ENCODE measurements at regions not wholly inside any gene's neighbourhood (a gene's known extent, or its start where the extent isn't known, plus 50 kb on each side); places are given as distances from the start of the nearest gene placed in this dataset.

DNA sequence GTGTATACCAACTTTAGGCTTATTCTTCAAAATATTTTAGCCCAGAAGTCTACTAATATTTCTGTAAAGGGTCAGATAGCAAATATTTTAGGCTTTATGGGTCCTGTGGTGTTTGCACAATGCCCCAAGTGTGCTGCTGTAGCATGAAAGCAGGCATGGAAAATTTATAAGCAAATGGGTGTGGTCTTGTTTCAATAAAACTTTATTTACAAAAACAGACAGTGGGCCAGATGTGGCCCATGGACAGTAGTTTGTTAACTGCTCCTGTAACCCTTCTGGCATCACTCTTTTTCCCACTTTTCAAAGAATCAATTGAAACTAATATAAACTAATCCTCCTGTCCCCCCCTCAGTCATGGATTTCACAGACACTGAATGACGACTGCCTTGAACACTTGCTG, 410.7 kb downstream of the SHISA9 start:
- no peaks in the 10 kb centered on the region for H4K20me1 ChIP-seq (ENCODE audit: insufficient read depth)
- ChIA-PET RAD21 (ENCODE audit: low non-redundant PET in 1 of 2, low total read pairs in 2 of 2, uncharacterized antibody in 2 of 2, unreplicated experiment in 2 of 2) (no interaction called here), POLR2A (no interaction called here), CTCF (no interaction called here)
- no peaks in the 10 kb centered on the region for H3K36me3 ChIP-seq (ENCODE audit: control insufficient read depth in 1 of 2, insufficient read depth in 2 of 2, low read length in 2 of 2)
- no TSS peak for BruUV-seq (replicated peaks)
- no peaks in the 10 kb centered on the region for H3K79me2 ChIP-seq (ENCODE audit: insufficient read depth, low read length)
- ATAC-seq (no peak), DNase-seq (ENCODE audit: low read depth, low spot score) (no peak)
- no peak overlapping the region for H3K9ac ChIP-seq (ENCODE audit: low read length)
- no peak overlapping the region for H3K4me2 ChIP-seq (ENCODE audit: low read length)
- no peaks in the 10 kb centered on the region for H3K4me1 ChIP-seq (ENCODE audit: control insufficient read depth in 1 of 2, insufficient read depth in 2 of 2, low read length in 2 of 2)
- intact Hi-C loops (cut with micrococcal nuclease): no loop called here
- H3K4me3 ChIP-seq (replicated peaks in 1 of 2; ENCODE audit: low read depth in 1 of 2, low read length in 2 of 2): no peak overlapping the region
- H3K27ac ChIP-seq (ENCODE audit: low read depth, low read length): no peak overlapping the region
- H3K27me3 ChIP-seq (ENCODE audit: insufficient read depth, low read length): no peaks in the 10 kb centered on the region
- no peaks in the 10 kb centered on the region for H3K9me2 ChIP-seq (ENCODE audit: insufficient read depth)
- TF ChIP-seq, protein P1, sequence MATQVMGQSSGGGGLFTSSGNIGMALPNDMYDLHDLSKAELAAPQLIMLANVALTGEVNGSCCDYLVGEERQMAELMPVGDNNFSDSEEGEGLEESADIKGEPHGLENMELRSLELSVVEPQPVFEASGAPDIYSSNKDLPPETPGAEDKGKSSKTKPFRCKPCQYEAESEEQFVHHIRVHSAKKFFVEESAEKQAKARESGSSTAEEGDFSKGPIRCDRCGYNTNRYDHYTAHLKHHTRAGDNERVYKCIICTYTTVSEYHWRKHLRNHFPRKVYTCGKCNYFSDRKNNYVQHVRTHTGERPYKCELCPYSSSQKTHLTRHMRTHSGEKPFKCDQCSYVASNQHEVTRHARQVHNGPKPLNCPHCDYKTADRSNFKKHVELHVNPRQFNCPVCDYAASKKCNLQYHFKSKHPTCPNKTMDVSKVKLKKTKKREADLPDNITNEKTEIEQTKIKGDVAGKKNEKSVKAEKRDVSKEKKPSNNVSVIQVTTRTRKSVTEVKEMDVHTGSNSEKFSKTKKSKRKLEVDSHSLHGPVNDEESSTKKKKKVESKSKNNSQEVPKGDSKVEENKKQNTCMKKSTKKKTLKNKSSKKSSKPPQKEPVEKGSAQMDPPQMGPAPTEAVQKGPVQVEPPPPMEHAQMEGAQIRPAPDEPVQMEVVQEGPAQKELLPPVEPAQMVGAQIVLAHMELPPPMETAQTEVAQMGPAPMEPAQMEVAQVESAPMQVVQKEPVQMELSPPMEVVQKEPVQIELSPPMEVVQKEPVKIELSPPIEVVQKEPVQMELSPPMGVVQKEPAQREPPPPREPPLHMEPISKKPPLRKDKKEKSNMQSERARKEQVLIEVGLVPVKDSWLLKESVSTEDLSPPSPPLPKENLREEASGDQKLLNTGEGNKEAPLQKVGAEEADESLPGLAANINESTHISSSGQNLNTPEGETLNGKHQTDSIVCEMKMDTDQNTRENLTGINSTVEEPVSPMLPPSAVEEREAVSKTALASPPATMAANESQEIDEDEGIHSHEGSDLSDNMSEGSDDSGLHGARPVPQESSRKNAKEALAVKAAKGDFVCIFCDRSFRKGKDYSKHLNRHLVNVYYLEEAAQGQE (IDR thresholded peaks at IDR 0.05; ENCODE audit: low read depth): no peak
- TF ChIP-seq, protein P2, sequence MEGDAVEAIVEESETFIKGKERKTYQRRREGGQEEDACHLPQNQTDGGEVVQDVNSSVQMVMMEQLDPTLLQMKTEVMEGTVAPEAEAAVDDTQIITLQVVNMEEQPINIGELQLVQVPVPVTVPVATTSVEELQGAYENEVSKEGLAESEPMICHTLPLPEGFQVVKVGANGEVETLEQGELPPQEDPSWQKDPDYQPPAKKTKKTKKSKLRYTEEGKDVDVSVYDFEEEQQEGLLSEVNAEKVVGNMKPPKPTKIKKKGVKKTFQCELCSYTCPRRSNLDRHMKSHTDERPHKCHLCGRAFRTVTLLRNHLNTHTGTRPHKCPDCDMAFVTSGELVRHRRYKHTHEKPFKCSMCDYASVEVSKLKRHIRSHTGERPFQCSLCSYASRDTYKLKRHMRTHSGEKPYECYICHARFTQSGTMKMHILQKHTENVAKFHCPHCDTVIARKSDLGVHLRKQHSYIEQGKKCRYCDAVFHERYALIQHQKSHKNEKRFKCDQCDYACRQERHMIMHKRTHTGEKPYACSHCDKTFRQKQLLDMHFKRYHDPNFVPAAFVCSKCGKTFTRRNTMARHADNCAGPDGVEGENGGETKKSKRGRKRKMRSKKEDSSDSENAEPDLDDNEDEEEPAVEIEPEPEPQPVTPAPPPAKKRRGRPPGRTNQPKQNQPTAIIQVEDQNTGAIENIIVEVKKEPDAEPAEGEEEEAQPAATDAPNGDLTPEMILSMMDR (IDR thresholded peaks at IDR 0.05 in 2 of 3, conservative IDR thresholded peaks at IDR 0.05 in 1 of 3; ENCODE audit: borderline replicate concordance in 1 of 3, insufficient read depth in 1 of 3, low read depth in 2 of 3, low read length in 2 of 3): no peak
- no peak for TF ChIP-seq FOSL1 (IDR thresholded peaks at IDR 0.05; ENCODE audit: low read depth)
- TF ChIP-seq SIN3A (IDR thresholded peaks at IDR 0.05; ENCODE audit: low read depth): no peak
- TF ChIP-seq POLR2A (IDR thresholded peaks at IDR 0.05; ENCODE audit: borderline replicate concordance, extremely low read depth, insufficient read depth, insufficient read length): no peak
- no peak for TF ChIP-seq SP1 (IDR thresholded peaks at IDR 0.05; ENCODE audit: low read depth)
- no peak for TF ChIP-seq JUND (IDR thresholded peaks at IDR 0.05)
- TF ChIP-seq, protein P3, sequence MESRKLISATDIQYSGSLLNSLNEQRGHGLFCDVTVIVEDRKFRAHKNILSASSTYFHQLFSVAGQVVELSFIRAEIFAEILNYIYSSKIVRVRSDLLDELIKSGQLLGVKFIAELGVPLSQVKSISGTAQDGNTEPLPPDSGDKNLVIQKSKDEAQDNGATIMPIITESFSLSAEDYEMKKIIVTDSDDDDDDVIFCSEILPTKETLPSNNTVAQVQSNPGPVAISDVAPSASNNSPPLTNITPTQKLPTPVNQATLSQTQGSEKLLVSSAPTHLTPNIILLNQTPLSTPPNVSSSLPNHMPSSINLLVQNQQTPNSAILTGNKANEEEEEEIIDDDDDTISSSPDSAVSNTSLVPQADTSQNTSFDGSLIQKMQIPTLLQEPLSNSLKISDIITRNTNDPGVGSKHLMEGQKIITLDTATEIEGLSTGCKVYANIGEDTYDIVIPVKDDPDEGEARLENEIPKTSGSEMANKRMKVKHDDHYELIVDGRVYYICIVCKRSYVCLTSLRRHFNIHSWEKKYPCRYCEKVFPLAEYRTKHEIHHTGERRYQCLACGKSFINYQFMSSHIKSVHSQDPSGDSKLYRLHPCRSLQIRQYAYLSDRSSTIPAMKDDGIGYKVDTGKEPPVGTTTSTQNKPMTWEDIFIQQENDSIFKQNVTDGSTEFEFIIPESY (IDR thresholded peaks at IDR 0.05; ENCODE audit: extremely low read depth, insufficient replicate concordance, low read length): no peak
- TF ChIP-seq, protein P4, sequence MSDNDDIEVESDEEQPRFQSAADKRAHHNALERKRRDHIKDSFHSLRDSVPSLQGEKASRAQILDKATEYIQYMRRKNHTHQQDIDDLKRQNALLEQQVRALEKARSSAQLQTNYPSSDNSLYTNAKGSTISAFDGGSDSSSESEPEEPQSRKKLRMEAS (IDR thresholded peaks at IDR 0.05): no peak
- TF ChIP-seq EGR1 (IDR thresholded peaks at IDR 0.05; ENCODE audit: low read depth): no peak
- TF ChIP-seq, protein P5, sequence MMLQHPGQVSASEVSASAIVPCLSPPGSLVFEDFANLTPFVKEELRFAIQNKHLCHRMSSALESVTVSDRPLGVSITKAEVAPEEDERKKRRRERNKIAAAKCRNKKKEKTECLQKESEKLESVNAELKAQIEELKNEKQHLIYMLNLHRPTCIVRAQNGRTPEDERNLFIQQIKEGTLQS (IDR thresholded peaks at IDR 0.05): no peak
- no peak for TF ChIP-seq EZH2 (IDR thresholded peaks at IDR 0.05)
- TF ChIP-seq RAD21 (IDR thresholded peaks at IDR 0.05; ENCODE audit: low read depth): no peak
- no peak for TF ChIP-seq YY1 (IDR thresholded peaks at IDR 0.05; ENCODE audit: extremely low read depth, insufficient replicate concordance, low read depth, low read length)
- TF ChIP-seq ZNF274 (IDR thresholded peaks at IDR 0.05; ENCODE audit: low read depth, low read length): no peak
- no peak for TF ChIP-seq ZFX (IDR thresholded peaks at IDR 0.05)
- H2AFZ ChIP-seq (ENCODE audit: low read depth, low read length, poor library complexity, severe bottlenecking): no peak overlapping the region
- H3K9me3 ChIP-seq (ENCODE audit: control insufficient read depth in 1 of 2, insufficient read depth in 1 of 2, low read depth in 1 of 2, low read length in 2 of 2): no peaks in the 10 kb centered on the region; a peak in 1 of 4 replicates
